Ecto neural progenitor cell (in vitro differentiated cells): ENCODE measurements at regions not wholly inside any gene's neighbourhood (a gene's known extent, or its start where the extent isn't known, plus 50 kb on each side); places are given as distances from the start of the nearest gene placed in this dataset.

Source experiments
- DNase-seq: peaks from one replicate; pipeline ENCODE4 v3.0.0-alpha.2; 2018; ENCODE audit warnings: low spot score

DNA sequence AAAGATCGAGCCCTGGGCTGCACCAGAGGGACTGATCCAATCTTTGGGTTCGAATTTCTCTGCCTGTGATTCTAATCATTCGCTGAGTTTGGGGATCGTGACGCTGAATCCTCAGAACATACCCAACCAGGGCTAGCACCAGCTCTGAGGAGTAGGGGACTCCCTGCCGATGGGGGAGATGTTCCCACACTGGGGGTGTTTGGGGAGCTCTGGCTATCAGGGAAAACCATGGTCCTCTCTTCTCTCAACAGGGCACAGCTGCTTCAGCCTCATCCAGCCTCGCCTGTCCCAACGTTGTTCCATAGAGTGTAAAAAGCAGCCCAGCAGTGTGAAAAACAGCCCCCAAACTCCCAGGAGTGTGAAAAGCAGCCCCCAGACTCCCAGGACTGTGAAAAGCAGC is 136.6 kb downstream of the ANKRD60 start:
- no peak for DNase-seq

- no peak for DNase-seq
These were observed 138.3 kb downstream of the ANKRD60 start for GRCh38 chr20:58090161-58090560.

- DNase-seq: no peak
These were observed 139.8 kb downstream of the ANKRD60 start for GRCh38 chr20:58088625-58089024.

DNA sequence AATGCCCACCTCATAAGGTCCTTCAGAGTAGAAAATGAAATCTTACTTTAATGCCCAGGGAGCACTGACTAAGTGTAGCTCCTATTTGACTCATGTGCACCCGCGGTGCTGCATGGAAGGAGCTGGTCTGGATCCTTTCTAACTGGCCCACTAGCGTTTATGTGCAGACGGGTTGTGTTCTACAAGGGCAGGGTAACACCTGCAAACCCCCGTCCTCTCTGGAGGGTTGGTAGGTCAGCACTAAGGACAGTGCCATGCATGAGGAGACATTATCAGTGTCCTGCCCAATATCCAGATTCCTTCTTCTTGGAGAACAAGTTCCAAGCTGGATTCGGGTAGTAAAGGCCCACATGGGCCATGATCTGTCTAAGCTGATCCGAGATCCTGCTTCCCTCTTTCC is 140.3 kb downstream of the ANKRD60 start:
- no peak for DNase-seq

DNA sequence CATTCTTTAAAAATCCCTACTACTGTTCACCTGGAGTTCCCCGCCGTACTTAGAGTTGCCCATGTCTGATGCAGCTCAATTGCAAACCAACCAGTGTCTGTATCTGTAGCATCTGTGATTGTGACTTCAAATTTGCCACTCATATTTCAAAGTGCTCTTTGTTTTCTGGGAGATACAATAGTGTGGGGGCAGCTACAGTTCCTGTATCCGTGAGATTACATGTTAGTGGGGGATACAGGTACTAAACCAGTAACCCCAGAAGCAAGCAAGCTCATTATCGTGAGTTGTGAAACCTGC is 140.9 kb downstream of the ANKRD60 start:
- no peak for DNase-seq

GRCh38 chr20:58086763-58087561 is 141.5 kb downstream of the ANKRD60 start:
- peak; percentile 71 for DNase-seq

- DNase-seq: peak; percentile 10
These were observed 143.5 kb downstream of the ANKRD60 start for GRCh38 chr20:58084966-58085365.

DNA sequence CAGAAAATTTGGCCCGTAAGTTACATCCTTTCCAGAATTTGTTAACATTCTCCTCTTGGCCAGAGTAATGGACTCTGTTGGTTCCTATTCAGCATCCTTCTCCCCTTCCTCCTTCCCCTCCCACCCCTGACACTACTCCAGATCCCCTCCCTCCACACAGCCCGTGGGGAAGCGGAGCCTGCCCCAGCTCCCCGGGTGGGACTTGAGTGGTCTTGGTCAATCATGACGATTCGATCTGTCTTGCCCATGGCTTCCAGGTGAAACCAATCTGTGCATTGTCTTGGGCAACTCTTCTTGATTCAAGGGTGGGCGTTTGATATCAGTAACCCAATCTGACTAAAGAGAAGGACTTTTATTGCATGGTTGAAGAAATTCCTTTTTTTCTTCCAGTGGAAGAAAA is 143.9 kb downstream of the ANKRD60 start:
- DNase-seq: peak; percentile 20

- DNase-seq: no peak
These were observed 146.6 kb downstream of the ANKRD60 start for GRCh38 chr20:58081846-58082245.

GRCh38 chr20:58078741-58079522 is 149.5 kb downstream of the ANKRD60 start:
- peak; percentile 28 for DNase-seq

GRCh38 chr20:58077282-58077681 is 151.2 kb downstream of the ANKRD60 start:
- DNase-seq: no peak

DNA sequence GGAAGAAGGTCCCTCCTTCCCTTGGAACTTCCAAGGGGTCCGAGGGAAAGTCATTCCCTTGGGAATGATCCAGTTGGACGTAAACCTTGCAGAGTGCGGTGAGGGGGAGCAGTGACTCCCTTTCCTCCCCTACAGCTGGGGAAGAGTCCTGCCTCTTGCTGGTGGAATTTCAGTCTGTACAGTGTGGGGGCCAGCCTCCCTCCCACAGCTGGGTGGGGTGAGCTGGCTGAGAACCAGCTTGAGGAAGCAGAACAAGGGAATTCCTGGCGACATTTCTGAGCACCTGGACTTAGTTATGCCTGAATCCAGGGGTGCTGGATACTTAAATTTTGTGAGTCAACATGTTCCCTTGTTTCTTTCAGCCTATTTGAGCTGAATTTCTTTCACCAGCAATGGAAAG is 152.0 kb downstream of the ANKRD60 start:
- peak; percentile 17 for DNase-seq

- DNase-seq: peak; percentile 9
These were observed 152.7 kb downstream of the ANKRD60 start for GRCh38 chr20:58075586-58076345.

DNA sequence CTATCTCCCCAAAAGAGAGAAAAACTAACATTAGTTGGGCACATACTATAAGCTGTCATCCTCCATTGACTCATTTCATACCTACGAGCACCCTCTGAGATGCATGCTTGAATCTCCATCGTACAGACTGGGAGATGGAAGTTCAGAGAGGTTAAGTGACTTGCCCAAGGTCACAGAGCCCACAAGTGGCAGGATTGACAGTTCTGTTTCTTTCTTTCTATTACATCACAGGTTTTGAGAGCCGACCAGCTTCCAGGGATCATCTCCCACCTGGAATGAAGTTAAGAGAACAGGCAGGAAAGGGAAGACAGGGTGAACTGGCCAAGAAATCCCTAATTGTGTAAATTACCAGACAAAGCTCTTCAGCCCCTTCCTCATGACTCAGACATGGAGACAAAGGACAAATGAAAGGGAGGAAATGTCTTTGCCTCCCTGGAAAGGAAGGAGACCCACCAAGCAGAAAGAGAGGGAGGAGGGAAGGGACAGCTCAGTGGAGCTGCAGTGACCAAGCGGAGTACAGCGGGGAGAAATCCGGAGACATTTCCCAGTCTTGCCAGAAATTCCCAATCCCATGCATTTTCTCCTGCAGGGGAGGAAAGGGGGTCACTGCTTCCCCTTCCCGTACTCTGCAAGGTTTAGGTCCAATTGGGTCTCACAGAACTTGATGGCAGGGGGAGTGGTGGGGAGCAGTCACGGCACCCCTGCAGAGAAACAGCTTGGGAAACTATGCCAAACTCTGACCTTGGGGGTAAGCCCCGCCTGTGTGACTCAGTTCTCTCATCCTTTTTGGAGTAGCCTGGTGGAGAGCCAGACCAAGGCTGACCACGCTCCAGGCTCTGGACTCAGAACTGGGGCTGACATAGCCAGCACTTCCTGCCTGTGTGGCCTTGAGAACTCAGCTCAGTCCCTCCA is 154.3 kb downstream of the ANKRD60 start:
- peak; percentile 25 for DNase-seq

DNA sequence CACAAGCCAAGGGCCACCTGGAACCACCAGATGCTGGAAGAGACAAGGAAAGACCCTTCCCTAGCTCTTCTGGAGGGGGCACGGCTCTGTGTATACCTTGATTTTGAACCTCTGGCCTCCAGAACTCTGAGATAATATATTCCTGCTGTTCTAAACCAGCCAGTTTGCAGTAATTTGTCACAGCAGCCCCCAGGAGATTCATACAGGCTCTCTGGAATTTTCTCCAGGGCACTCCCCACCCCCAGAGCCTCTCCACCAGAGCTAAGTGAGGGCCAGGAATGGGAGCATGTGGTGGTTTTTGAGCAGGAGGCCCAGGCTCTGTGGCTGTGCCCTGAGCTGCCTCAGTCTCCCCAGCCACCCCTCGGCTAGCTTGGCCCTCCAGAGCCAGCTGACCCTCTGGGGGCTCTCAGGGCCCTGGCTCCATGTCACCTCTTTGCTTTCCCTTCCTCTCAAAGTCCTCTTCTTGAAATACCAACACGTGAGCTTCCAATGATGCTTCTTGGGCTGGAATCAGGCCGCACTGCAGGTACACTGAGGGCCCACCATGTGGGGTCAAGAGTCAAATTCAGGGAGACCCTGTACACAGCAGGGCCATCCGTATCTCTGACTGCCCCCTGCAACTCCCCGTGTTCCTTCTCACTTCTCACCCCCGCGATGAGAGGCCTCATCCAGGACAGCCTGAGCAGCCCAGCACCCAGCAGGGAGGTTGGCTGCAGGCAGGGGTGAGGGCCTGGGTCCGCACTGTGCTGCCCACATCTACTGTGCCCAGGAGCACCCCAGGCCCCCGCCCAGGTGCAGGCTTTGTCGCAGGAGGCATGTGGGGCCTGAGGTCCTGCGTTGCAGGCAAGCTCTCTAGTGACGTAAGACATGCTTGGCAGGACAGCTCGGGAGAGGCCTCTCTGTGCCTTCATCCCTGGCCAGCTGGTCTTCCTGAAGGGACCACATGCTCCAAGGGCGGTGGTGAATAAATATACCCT is 155.5 kb downstream of the ANKRD60 start:
- DNase-seq: peak; percentile 41

- no peak for DNase-seq
These were observed 156.5 kb downstream of the ANKRD60 start for GRCh38 chr20:58071991-58072390.

DNA sequence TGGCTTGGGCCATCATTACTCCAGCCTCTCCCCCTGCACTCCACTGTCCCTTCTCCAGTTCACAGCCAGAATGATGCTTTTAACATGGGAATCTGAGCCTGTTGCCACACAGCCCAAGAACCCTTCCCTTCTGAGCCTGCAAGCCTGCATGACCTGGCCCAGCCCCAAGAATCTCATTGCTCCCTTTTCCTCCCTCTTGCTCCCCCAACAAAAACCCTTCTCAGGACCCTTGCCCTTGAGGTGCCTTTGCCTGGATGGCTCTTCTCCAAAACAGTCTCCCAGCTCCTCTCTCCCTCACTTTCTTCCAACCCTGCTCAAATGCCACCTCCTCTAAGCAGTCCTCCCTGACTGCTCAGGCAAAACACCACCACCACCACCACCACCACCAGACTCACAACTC is 157.2 kb downstream of the ANKRD60 start:
- no peak for DNase-seq

DNA sequence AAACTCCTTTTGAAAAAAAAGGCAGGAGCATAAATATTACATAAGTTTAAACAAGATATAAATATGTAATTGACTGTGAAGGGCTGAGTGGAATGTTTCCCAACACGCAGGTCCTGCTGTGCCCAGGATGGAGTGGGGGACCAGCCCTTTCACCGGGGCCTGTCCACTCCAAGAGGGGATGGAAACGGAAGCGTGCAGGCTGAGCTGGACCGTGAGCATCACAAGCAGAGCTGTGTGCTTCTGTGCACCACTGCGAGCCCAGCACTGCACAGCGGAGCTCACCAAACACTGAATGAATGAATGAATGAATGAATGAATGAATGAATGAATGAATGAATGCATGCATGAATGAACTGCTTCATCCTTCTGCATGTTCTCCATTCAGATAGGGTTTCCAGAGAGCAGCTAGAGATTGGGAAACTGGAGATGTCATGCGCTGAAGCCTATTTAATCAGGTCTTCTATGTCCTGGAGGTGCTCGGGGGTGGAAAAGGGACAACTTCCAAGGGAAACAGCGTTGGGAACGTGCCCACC is 157.7 kb downstream of the ANKRD60 start:
- DNase-seq: no peak

- peak; percentile 28 for DNase-seq
These were observed 158.4 kb downstream of the ANKRD60 start for GRCh38 chr20:58069796-58070663.
